AG08396 (cell line): ENCODE measurements at regions not wholly inside any gene's neighbourhood (a gene's known extent, or its start where the extent isn't known, plus 50 kb on each side); places are given as distances from the start of the nearest gene placed in this dataset.
"Not testable (repeated sequence)": the region's sequence is repeated elsewhere in the genome, so short reads cannot be mapped to it uniquely, and the experiment has no call there.

Experiments used
- DNase-seq: peaks from one replicate; pipeline ENCODE4 v3.0.0; 2012; ENCODE audit warnings: low spot score, mixed read lengths

DNA sequence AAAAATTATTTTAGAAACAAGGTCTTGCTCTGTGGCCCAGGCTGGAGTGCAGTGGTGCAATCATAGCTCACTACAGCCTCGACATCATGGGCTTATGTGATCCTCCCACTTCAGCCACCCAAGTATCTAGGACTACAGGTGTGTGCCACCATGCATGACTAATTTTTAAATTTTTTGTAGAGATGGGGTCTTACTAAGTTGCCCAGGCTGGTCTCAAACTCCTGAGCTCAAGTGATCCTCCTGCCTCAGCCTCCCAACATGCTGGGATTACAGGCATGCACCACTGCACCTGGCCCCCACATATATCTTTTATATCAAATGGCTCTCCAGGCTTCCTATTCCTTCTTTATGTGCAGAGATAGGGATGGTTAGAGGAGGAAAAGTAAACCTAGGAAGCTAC lies 91.2 kb upstream of the SVIL start:
- DNase-seq = not testable (repeated sequence)

GRCh38 chr10:29725133-29725720 lies 90.5 kb upstream of the SVIL start:
- no peak for DNase-seq

GRCh38 chr10:29723726-29724125 lies 89.0 kb upstream of the SVIL start:
- DNase-seq = no peak

- DNase-seq = no peak
These were observed 88.0 kb upstream of the SVIL start for GRCh38 chr10:29722777-29723176.

DNA sequence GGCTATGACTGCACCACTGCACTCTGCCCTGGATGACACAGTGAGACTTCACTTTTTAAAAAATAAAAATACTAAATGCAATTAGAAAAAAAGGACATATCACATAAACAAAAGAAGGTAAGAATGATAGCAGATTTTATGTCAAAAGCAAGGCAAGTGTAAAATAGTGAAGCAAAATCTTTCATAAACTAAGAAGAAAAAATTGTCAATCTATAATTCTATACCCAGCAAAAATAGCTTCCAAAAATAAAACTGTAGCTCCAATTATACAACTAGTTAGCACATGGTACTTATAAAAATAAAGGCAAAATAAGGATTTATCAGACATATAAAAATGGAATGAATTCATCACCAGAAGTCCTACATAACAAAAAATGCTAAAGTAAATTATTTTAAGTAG lies 85.4 kb upstream of the SVIL start:
- no peak for DNase-seq

DNA sequence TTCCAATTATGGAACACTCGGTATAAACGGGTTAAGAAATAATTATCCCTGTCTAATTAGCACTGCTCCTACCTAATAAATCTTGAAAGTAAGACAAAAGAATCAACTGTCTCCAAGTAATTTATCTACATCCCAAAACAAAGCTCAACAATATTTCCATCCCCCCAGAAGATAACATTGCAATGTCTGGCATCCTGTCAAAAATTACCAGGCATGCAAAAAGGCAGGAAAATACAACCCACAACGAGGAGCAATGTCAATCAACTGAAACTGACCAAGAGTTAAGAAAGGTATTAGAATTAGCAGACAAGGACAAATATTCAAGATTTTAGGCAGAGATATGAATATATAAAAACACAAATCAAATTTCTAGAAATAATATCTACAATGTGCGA lies 84.5 kb upstream of the SVIL start:
- no peak for DNase-seq

- no peak for DNase-seq
These were observed 80.5 kb upstream of the SVIL start for GRCh38 chr10:29715296-29715695.

DNA sequence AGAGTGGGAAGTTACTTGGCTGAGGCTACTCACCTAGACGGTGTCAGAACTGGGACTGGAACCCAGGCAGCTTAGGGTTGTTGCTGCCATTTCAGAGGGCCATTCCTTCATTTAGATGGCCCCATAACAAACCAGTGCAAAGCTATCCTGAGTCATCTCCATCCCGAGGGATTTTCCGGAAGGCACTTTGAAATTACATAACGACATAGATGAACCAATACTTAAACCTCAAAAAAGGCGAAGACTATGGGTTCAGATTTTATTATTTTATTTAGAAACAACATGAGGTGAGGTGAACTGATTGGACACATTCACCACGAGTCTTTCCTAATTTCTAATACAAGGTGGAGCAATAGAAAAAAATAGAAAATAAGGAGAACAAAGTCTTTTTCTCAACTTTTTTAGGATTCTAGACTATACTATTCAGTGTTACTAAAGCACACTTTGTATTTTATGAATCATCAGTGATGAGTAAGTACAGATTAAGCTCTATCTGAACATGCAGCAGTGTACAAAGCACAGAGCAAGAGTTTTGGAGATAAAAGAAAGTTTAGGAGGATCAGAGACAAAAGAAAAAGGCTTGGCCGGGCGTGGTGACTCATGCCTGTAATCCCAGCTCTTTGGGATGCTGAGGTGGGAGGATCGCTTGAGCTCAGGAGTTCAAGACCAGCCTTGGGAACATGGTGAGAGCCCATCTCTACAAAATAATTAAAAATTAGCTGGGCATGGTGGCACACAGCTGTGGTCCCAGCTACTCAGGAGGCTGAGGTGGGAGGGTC lies 79.5 kb upstream of the SVIL start:
- DNase-seq = no peak

GRCh38 chr10:29713450-29713849 lies 78.7 kb upstream of the SVIL start:
- DNase-seq = no peak

DNA sequence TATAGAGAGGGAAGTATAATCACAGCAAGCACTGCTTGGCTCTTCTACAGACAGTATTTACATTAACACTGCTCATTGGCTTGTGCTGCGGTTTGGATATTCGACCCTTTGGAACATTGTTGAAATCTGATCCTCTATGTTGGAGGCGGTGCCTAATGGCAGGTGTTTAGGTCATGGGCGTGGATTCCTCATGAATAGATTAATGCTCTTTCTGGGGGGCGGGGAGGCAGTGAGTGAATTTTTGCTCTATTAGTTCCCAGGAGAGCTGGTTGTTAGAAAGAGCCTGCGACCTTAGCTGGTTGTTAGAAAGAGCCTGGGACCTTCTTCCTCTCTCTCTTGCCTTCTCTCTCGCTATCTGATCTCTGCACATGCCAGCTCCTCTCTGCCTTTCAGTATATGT lies 77.3 kb upstream of the SVIL start:
- DNase-seq = no peak

DNA sequence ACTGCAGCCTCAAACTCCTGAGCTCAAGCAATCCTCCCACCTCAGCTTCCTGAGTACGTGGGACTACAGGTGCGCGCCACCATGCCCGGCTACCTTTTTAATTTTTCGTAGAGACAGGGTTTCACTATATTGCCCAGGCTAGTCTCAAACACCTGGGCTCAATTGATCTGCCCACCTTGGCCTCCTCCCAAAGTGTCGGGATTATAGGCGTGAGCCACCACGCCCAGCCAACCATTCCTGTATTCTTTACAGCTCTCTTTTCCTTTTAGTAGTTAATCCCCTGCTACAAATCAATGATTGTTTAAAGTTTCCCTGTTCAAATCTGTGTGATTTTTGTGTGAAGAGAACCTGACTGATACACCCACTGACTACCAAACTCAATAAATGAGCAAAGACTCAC lies 75.4 kb upstream of the SVIL start:
- DNase-seq = no peak

DNA sequence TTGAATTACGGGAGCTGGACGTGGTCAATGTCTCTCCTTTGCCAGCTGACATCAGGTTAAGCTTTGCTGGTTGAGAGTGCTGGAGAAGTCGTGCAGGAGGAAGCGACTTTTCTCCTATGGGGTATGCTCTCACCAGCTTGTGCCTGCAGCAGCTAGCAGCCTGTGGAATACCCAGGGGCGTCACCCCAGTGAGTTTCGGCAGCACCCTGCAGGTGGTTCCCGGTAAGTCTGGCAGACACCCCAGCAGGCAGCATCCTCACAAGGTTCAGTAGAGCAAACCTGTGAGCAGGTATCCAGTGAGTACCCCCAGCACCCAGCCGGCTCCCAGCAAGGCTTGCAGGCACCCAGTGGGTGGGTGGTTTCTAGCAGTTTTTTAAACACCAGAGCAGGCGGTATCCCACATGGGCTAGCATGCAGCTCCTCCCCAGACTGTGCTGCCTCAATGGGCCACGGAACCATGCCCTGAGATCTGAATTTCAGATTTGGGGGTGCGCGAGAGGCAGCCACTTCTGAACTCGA lies 74.8 kb upstream of the SVIL start:
- DNase-seq = no peak

DNA sequence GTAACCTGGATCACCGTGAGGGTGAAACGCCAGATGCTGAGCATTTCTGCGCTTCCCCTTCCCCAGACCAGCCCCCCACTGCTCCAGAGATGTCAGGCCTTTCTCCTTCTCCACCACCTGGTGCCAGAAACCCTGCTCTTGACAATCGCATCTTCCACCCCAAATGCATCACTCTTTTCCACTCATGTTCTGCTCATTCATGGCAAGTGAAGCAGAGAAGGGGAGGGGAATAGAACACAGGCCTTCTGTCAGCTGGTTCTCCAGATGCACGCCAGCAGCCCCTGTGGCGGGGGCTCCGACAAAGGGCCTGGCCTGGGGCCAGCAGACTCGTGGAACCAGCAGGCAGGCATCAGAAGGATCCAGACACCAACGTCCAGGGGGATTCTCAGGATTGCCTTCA lies 68.5 kb upstream of the SVIL start:
- DNase-seq = no peak

GRCh38 chr10:29702273-29703164 lies 67.7 kb upstream of the SVIL start:
- peak; percentile 27 for DNase-seq

DNA sequence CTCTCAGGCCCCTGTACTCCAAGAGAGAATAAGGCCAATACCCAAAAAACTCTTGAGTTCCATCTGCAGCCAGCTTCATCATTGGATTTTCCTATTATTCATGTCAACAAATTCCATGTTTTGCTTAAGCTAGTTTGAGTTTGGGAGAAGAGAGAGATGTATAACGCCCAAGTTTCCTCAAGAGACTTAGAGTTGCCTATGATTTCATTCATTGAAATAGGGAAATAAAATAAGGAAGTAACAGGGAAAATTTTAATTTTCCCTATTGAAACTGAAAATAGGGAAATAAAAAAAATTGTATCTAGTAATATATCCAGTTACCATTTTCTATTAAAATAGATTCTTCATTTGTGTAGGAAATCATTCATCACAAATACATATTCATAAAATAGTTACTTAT lies 66.5 kb upstream of the SVIL start:
- no peak for DNase-seq

DNA sequence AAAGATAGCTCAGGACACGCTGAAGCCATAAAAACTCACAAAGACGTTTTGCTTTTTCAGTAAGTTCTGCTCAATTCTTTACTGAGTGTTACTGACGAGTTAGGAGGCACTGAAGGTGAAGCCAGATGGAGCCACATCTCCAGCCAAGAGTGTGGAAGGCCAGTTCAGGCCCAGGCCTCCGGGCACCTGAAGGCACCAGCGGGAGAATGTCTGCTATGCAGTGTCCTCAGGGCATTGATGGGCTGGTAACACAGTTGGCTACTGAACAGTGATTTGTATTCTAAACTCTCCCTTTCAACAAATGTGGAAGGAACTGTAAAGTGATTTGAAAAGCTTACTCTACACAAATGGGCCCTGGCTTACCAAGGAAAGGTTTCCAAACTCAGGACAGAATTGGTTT lies 64.8 kb upstream of the SVIL start:
- DNase-seq = no peak

- DNase-seq = no peak
These were observed 64.2 kb upstream of the SVIL start for GRCh38 chr10:29698773-29699490.

GRCh38 chr10:29696581-29696980 lies 61.8 kb upstream of the SVIL start:
- not testable (repeated sequence) for DNase-seq

GRCh38 chr10:29694121-29694520 lies 59.4 kb upstream of the SVIL start:
- DNase-seq = no peak

GRCh38 chr10:29692121-29692539 lies 57.4 kb upstream of the SVIL start:
- DNase-seq = peak; percentile 26

- DNase-seq = peak; percentile 41
These were observed 56.8 kb upstream of the SVIL start for GRCh38 chr10:29691564-29692072.

DNA sequence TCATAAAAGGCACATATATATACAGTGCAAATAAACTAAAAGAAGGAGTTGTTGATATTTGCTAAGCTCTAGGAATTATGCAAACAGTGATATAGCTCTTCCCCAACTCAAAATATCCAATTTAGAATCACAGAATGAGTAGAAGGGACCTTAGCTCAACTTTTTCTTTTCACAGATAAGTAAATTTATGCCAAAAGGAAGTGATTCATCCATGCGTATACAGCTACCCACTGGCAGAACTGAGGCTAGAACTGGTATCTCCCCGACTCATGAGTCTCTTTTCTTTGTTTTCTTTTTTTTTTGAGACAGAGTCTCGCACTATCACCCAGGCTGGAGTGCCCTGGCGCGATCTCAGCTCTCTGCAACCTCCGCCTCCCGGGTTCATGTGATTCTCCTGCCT lies 54.2 kb upstream of the SVIL start:
- peak; percentile 61 for DNase-seq
